Lower leg skin (tissue), 3 donors: ENCODE measurements at regions not wholly inside any gene's neighbourhood (a gene's known extent, or its start where the extent isn't known, plus 50 kb on each side); places are given as distances from the start of the nearest gene placed in this dataset.

Experiments used
- CTCF ChIP-seq, 3 donors: fragments of 450-650 bp; IDR thresholded peaks; one replicate each; pipeline ENCODE4 v1.5.1; 2016; ENCODE audit warnings: antibody characterized with exemption in 3 of 3, mild to moderate bottlenecking in 3 of 3, moderate library complexity in 2 of 3
- POLR2A ChIP-seq, 2 donors: fragments of 450-650 bp; IDR thresholded peaks; one replicate each; pipeline ENCODE4 v1.6.1; 2016 to 2017; ENCODE audit warnings: antibody characterized with exemption in 2 of 2, mild to moderate bottlenecking in 1 of 2, moderate library complexity in 1 of 2

GRCh38 chr2:6562771-6563170 lies 302.9 kb downstream of the CMPK2 start:
- no peak for TF ChIP-seq CTCF (IDR thresholded peaks at IDR 0.05)
- no peak for TF ChIP-seq POLR2A (IDR thresholded peaks at IDR 0.05)
